Tibial nerve (tissue), 4 donors: ENCODE measurements at regions not wholly inside any gene's neighbourhood (a gene's known extent, or its start where the extent isn't known, plus 50 kb on each side); places are given as distances from the start of the nearest gene placed in this dataset.

ENCODE experiments used
- CTCF ChIP-seq, 5 experiments: fragments of 200-600 bp in 3 of 5; fragments of 450-650 bp in 2 of 5; sonication (generic) in 3 of 5; IDR thresholded peaks; one replicate each; pipeline ENCODE4 v1.5.1; 2016 to 2019; ENCODE audit warnings: antibody characterized with exemption in 5 of 5, mild to moderate bottlenecking in 3 of 5, moderate library complexity in 2 of 5
- EP300 ChIP-seq, 2 donors: sonication (generic); formaldehyde crosslinking; IDR thresholded peaks; one replicate each; pipeline ENCODE4 v1.6.1; 2017; ENCODE audit warnings: antibody characterized with exemption in 2 of 2, mild to moderate bottlenecking in 1 of 2
- POLR2A ChIP-seq, 2 donors: fragments of 450-650 bp; IDR thresholded peaks; one replicate each; pipeline ENCODE4 v1.6.1; 2017; ENCODE audit warnings: antibody characterized with exemption in 2 of 2, mild to moderate bottlenecking in 2 of 2, moderate library complexity in 2 of 2

DNA sequence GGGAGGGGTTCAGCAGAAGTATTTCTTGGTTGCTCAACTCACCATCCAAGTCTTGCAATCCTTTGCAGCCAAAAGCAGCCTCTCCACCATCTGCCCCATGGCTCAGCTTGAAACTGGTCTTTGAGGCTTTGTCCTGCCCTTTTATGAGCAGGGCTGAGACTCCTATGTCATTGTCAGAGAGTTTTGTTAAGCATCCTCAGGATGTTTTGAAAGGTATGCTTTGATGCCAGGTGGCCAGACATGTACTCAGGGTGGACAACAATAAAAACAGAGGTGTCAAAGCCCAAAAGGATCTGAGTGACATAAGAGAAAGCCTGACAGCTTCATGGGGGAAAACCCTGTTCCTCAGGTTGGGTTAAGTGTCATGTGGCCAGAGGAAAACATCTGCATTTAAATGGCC is 310.5 kb downstream of the PRDM2 start:
- no peak for TF ChIP-seq CTCF (IDR thresholded peaks at IDR 0.05)
- TF ChIP-seq EP300 (IDR thresholded peaks at IDR 0.05): no peak
- no peak for TF ChIP-seq POLR2A (IDR thresholded peaks at IDR 0.05)
